ENCODE measurements at regions not wholly inside any gene's neighbourhood (a gene's known extent, or its start where the extent isn't known, plus 50 kb on each side); places are given as distances from the start of the nearest gene placed in this dataset.

DNA sequence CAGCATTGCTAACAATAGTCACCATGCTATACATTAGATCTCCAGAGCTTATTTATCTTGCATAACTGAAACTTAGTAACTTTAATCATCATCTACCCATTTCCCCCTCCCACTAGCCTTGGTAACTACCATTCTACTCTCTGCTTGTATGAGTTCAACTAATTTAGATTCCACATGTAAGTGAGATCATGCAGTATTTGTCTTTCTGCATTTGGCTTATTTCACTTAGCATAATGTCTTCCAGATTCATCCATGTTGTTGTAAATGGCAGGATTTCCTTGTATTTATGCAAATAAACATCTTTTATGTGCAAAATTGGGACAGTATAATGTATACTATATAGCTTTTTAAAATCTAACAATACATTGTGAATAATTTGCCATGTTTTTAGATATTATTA, 66.0 kb upstream of the ZBED5 start:
- H3K4me3 Mint-ChIP-seq: no peak overlapping the region
- no peak overlapping the region for H3K27ac Mint-ChIP-seq
- H3K9me3 Mint-ChIP-seq: no peaks in the 10 kb centered on the region
- no peaks in the 10 kb centered on the region for H3K4me1 Mint-ChIP-seq
- DNase-seq (ENCODE audit: low spot score in 2 of 2) (no peak), ATAC-seq (no peak)
- no peaks in the 10 kb centered on the region for H3K36me3 Mint-ChIP-seq

DNA sequence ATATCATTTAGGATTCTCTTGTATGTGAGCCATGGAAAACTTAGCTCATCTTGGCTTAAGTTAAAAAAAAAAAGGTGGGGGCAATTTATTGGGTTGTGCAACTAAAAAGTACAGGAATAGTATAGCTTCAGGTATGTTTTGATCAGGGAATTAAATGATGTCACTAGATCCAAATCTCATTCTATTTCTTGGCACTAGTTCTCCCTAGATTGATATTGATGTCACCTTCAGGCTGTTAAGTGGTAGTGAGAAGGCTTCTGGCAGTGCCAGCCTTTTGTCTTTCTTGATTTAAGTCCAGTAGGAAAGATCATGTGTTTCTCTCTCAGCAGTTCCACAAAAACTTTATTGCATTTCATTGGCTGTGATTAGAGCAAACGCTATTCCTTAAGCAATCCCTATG, 65.0 kb upstream of the ZBED5 start:
- peaks cover 8% of the 10 kb centered on the region for H3K9me3 Mint-ChIP-seq
- no peaks in the 10 kb centered on the region for H3K4me1 Mint-ChIP-seq
- no peak overlapping the region for H3K27ac Mint-ChIP-seq
- no peak overlapping the region for H3K4me3 Mint-ChIP-seq
- ATAC-seq (no peak), DNase-seq (ENCODE audit: low spot score in 2 of 2) (no peak)
- H3K36me3 Mint-ChIP-seq: no peaks in the 10 kb centered on the region

DNA sequence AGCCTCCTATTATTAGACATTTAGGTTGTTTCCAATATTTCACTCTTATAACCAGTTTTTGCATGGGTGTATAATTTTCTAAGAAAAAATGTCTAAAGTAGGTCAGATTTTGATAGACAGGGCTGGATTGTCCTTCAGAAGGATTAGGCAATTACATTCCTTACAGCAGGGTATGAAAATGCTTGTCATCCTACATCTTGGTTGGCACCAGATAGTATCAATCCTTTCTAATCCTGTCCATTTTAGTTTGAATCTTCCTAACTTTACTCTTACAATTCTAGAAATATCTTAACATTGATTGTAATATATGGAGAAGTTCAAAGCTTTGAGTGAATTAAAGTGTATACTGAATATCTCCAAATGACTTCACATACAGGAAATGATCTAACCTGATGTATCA, 63.0 kb upstream of the ZBED5 start:
- ATAC-seq (peak; percentile 32), DNase-seq (ENCODE audit: low spot score in 2 of 2) (no peak)
- no peaks in the 10 kb centered on the region for H3K36me3 Mint-ChIP-seq
- no peak overlapping the region for H3K4me3 Mint-ChIP-seq
- H3K9me3 Mint-ChIP-seq: peaks cover 8% of the 10 kb centered on the region
- H3K27ac Mint-ChIP-seq: no peak overlapping the region
- no peaks in the 10 kb centered on the region for H3K4me1 Mint-ChIP-seq

DNA sequence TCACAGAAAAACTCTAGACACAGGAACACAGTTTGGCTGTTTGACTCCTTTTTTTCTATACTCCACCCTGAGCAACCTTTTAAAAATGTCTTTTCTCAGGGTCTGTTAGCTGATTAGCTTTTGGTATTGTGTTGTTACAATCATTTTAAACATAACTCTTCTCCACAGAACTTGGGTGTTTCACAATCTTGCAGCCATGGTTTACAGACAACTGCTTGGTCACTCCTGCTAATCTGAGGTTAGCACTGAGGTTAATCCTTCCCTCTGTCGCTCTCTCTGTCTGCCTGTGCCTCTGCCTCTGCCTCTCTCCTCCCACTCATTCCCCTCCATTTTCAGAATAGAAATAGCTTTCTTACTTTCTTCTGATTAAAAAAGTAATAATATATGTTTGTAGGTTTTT, 62.4 kb upstream of the ZBED5 start:
- no peak for DNase-seq (ENCODE audit: low spot score in 2 of 2)
- H3K36me3 Mint-ChIP-seq: no peaks in the 10 kb centered on the region
- no peak overlapping the region for H3K4me3 Mint-ChIP-seq
- H3K9me3 Mint-ChIP-seq: peaks cover 8% of the 10 kb centered on the region
- peak; percentile 74 for ATAC-seq
- H3K27ac Mint-ChIP-seq: no peak overlapping the region
- H3K4me1 Mint-ChIP-seq: no peaks in the 10 kb centered on the region

DNA sequence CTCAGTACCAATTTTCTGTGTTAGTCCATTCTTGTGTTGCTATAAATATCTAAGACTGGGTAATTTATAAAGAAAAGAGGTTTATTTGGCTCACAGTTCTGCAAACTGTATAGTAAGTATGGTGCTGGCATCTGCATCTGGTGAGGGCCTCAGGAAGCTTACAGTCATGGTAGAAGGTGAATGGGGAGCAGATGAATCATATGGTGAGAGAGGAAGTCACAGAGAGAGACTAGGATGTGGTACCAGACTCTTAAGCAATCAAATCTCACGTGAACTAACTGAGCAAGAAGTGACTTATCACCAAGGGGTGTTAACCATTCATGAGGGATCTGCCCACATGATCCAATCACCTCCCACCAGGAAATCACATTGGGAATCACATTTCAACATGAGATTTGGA, 60.8 kb upstream of the ZBED5 start:
- H3K36me3 Mint-ChIP-seq: no peaks in the 10 kb centered on the region
- DNase-seq (ENCODE audit: low spot score in 2 of 2) (no peak), ATAC-seq (peak; percentile 53)

DNA sequence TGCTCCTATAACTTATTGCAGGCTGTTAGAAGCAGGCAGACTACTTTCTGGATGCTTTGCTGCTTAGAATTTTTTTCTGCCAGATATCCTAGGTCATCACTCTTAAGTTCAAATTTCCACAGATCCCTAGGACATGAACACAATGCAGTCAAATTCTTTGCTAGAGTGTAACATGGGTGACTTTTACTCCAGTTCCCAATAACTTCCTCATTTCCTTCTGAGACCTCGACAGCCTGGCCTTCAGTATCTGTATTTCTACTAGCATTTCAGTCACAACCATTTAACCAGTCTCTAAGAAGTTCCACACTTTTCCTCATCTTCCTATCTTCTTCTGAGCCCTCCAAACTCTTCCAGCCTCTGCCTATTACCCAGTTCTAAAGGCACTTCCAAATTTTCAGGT, 60.4 kb upstream of the ZBED5 start:
- ATAC-seq: no peak
- no peak for DNase-seq (ENCODE audit: low spot score in 2 of 2)
- H3K27ac Mint-ChIP-seq: no peak overlapping the region
- no peaks in the 10 kb centered on the region for H3K4me1 Mint-ChIP-seq
- no peak overlapping the region for H3K4me3 Mint-ChIP-seq
- H3K36me3 Mint-ChIP-seq: no peaks in the 10 kb centered on the region
- H3K9me3 Mint-ChIP-seq: peaks cover 8% of the 10 kb centered on the region

More for the DNA sequence above, 60.8 kb upstream of the ZBED5 start:
- Mint-ChIP-seq H3K9me3 (peaks cover 8% of the 10 kb centered on the region), H3K27ac (no peak overlapping the region), H3K4me3 (no peak overlapping the region), H3K4me1 (no peaks in the 10 kb centered on the region)

DNA sequence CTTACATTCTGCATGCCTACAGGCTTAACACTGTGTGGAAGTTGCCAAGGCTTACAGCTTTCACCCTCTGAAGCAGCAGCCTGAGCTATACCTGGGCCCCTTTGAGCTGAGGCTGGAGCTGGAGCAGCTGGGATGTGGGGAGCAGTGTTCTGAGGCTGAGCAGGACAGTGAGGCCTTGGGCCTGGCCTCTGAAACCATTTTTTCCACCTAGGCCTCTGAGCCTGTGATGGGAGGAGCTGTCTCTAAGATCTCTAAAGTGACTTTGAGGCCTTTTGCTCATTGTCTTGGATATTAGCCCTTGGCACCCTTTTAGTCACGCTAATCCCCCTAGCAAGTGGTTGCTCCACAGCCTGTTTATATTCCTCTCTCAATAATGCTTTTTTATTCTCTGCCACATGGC, 59.9 kb upstream of the ZBED5 start:
- DNase-seq (ENCODE audit: low spot score in 2 of 2) (no peak), ATAC-seq (no peak)
- Mint-ChIP-seq H3K36me3 (no peaks in the 10 kb centered on the region), H3K4me1 (no peaks in the 10 kb centered on the region), H3K27ac (no peak overlapping the region), H3K4me3 (no peak overlapping the region), H3K9me3 (peaks cover 8% of the 10 kb centered on the region)

DNA sequence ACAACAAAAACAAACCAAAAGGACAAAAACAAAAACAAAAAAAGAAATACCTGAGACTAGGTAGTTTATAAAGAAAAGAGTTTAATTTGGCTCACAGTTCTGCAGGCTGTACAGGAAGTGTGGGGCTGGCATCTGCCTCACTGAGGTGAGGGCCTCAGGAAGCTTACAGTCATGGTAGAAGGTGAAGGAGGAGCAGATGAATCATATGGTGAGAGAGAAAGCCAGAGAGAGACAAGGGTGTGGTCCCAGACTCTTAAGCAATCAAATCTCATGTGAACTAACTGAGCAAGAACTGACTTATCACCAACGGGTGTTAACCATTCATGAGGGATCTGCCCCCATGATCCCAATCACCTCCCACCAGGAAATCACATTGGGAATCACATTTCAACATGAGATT, 58.8 kb upstream of the ZBED5 start:
- no peak overlapping the region for H3K27ac Mint-ChIP-seq
- H3K4me1 Mint-ChIP-seq: no peaks in the 10 kb centered on the region
- no peaks in the 10 kb centered on the region for H3K36me3 Mint-ChIP-seq
- H3K9me3 Mint-ChIP-seq: peaks cover 8% of the 10 kb centered on the region
- DNase-seq (ENCODE audit: low spot score in 2 of 2) (no peak), ATAC-seq (peak; percentile 47)
- H3K4me3 Mint-ChIP-seq: no peak overlapping the region

DNA sequence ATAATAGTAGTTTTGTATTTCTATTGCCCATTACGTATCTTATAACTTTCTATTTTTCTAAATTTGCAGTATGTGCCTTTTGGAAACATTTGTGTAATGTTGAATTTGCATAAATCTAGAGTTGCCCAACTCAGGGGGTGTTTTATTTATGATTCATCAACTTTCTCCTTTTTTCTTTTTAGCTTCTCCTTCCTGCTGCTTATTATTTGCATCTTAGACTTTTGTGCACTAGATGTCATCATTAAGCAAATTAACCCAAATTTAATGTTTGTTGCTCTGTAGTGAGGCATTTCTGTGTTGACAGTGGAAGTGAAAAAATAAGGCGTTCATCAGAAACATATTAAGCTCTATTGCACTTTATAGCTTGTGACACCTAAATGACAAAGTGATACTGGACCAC, 56.2 kb upstream of the ZBED5 start:
- Mint-ChIP-seq H3K27ac (no peak overlapping the region), H3K36me3 (no peaks in the 10 kb centered on the region), H3K9me3 (peaks cover 8% of the 10 kb centered on the region), H3K4me3 (no peak overlapping the region), H3K4me1 (peaks cover 6% of the 10 kb centered on the region)
- DNase-seq (ENCODE audit: low spot score in 2 of 2): no peak
- ATAC-seq: no peak

DNA sequence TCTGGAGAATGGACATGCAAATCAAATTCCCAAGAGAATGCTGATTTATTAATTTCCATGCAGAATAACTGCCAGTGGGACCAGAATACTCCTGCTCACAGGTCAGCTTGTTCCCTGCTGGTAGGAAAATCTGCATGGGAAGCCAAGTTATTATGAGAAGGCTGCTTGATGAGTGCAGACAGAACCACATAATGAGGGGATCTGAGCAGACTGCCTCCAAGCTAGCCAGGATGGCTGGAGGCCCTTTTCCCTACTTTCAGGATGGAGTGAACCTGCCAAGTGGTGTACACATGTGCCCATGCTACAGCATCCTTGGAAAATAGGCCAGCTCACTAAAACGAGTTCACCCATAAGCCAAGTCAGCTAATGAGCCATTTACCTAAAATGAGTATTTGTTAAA, 55.2 kb upstream of the ZBED5 start:
- DNase-seq (ENCODE audit: low spot score in 2 of 2) (no peak), ATAC-seq (no peak)
- no peak overlapping the region for H3K27ac Mint-ChIP-seq
- no peaks in the 10 kb centered on the region for H3K36me3 Mint-ChIP-seq
- no peak overlapping the region for H3K4me3 Mint-ChIP-seq
- peaks cover 7% of the 10 kb centered on the region for H3K4me1 Mint-ChIP-seq
- peaks cover 2% of the 10 kb centered on the region for H3K9me3 Mint-ChIP-seq

DNA sequence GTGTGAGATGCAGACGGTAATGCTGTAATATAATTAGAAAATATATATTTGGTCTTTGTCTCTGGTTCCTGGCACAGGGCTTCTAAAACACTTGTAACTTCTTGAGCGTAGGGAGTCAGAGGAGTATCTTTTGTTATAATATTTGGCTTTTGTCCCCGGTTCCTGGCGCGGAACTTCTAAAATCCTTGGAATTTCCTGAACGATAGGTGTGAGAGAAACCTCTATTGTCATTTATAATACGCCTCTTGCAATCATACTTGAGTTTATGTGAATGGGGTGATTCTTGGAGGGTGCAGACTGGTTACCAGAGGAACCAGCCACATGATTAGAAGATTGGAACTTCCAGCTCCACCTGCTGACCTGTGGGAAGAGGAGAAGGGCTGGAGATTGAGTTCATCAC, 54.1 kb upstream of the ZBED5 start:
- DNase-seq (ENCODE audit: low spot score in 2 of 2) (no peak), ATAC-seq (no peak)
- H3K4me3 Mint-ChIP-seq: no peak overlapping the region
- H3K36me3 Mint-ChIP-seq: no peaks in the 10 kb centered on the region
- H3K9me3 Mint-ChIP-seq: no peaks in the 10 kb centered on the region
- H3K27ac Mint-ChIP-seq: no peak overlapping the region
- peaks cover 7% of the 10 kb centered on the region for H3K4me1 Mint-ChIP-seq

DNA sequence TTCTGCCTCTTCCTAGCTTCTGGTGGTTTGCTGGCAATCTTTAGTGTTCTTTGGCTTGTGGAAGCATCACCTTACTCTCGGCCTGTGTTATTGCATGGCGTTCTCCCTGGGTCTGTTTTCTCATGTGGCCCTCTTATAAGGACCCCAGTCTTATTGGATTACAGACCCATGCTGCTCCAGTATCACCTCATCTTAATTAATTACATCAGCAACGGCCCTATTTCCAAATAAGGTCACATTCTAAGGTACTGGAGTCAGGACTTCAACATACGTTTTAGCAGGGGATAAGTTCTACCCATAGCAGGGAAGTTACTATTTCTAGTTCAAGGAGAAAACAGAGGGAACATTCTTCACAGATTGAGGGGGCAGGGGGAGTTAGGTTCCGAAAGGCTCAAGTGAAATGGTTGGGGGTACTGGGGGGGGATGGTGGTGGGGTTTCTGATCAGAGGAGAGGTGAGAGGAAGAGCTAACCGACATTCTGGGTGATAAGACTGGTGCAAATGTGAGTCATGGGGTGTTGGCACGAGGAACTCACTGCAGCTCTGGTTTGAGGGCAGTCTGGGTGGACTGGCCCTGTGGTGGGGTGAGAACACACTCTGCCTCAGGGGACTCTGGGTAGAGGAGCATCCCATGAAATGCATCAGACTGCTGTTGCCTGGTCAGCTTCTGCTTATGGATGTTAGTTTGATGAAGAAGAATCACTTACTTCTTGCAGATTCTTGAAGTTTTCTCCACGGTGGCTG, 51.5 kb upstream of the ZBED5 start:
- ATAC-seq: peak; percentile 79
- H3K9me3 Mint-ChIP-seq: no peaks in the 10 kb centered on the region
- H3K4me3 Mint-ChIP-seq: no peak overlapping the region
- no peak for DNase-seq (ENCODE audit: low spot score in 2 of 2)
- peaks cover 7% of the 10 kb centered on the region for H3K4me1 Mint-ChIP-seq
- no peaks in the 10 kb centered on the region for H3K36me3 Mint-ChIP-seq
- no peak overlapping the region for H3K27ac Mint-ChIP-seq

DNA sequence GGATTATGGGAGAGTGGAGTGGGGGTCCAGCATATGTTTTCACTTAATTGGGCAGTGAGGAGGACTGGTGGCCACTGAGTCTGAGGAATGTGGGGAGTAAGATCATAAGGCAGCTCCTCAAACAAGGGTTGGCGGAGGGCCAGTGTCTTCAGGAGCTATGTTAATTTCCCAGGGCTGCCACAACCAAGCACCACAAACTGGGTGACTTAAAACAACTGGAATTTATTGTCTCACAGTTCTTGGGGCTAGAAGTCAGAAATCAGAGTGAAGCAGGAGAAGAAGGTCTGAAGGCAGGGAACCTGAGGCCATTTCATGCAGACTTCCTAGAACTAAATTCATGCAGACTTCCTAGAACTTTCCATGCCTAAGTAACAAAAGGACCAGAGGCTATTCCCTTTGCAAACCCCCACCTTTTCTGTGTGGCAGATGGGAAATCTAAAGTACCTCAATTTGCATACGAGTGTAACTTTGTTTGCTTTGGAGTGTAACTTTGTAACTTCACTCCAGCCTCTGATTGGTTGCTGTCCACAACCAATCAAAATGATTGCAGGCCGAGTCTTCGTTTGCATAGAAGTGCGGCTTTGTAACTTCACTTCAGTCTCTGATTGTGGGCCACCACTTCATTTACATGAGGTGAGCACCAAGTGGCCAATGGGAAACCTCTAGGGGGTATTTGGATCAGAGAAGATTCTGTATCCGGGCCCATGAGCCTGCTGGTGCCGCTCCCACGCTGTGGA, 50.5 kb upstream of the ZBED5 start:
- ATAC-seq (no peak), DNase-seq (ENCODE audit: low spot score in 2 of 2) (no peak)

More for the DNA sequence above, 50.5 kb upstream of the ZBED5 start:
- Mint-ChIP-seq H3K9me3 (no peaks in the 10 kb centered on the region), H3K4me1 (peaks cover 7% of the 10 kb centered on the region), H3K4me3 (no peak overlapping the region), H3K36me3 (no peaks in the 10 kb centered on the region), H3K27ac (no peak overlapping the region)
